ENCODE measurements at regions not wholly inside any gene's neighbourhood (a gene's known extent, or its start where the extent isn't known, plus 50 kb on each side); places are given as distances from the start of the nearest gene placed in this dataset.

GRCh38 chr2:18674309-18674708, 84.9 kb upstream of the NT5C1B start:
- Histone ChIP-seq H3K4me3 (ENCODE audit: low read length) (no peak overlapping the region), H3K27me3 (ENCODE audit: low read depth, low read length) (no peaks in the 10 kb centered on the region), H4K20me1 (ENCODE audit: insufficient read depth, low read length) (no peaks in the 10 kb centered on the region), H3K9me3 (ENCODE audit: insufficient read depth, low read length) (no peaks in the 10 kb centered on the region), H3K9ac (ENCODE audit: low read length) (no peak overlapping the region), H3K4me2 (ENCODE audit: low read length) (no peak overlapping the region), H3K36me3 (replicated peaks; ENCODE audit: low read depth, low read length) (no peaks in the 10 kb centered on the region), H3K4me1 (ENCODE audit: low read length) (no peaks in the 10 kb centered on the region), H3K27ac (ENCODE audit: low read length) (no peak overlapping the region), H2AFZ (ENCODE audit: low read depth, low read length) (no peak overlapping the region), H3K79me2 (ENCODE audit: low read length) (no peaks in the 10 kb centered on the region)
- TF ChIP-seq CTCF (IDR thresholded peaks at IDR 0.05; ENCODE audit: low read depth, low read length) (no peak), EZH2phosphoT487 (IDR thresholded peaks at IDR 0.05; ENCODE audit: low read depth) (no peak)

DNA sequence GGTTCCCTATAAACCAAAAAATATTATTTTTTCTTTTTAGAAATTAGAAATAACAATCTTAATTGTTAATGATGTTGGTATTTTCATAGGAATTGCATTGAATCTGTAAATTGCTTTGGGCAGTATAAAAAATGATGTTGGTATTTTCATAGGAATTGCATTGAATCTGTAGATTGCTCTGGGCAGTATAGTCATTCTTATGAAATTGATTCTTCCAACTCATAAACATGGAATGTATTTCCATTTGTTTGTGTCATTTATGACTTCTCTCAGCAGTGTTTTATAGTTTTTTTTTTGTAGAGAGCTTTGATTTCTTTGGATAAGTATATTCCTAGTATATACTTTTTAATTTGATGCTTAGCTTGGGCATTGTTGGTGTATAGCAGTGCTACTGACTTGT, 82.0 kb upstream of the NT5C1B start:
- Histone ChIP-seq H4K20me1 (ENCODE audit: insufficient read depth, low read length) (no peaks in the 10 kb centered on the region), H3K36me3 (replicated peaks; ENCODE audit: low read depth, low read length) (no peaks in the 10 kb centered on the region), H3K4me1 (ENCODE audit: low read length) (no peaks in the 10 kb centered on the region), H3K9me3 (ENCODE audit: insufficient read depth, low read length) (no peaks in the 10 kb centered on the region), H3K9ac (ENCODE audit: low read length) (no peak overlapping the region), H3K27ac (ENCODE audit: low read length) (no peak overlapping the region), H3K4me2 (ENCODE audit: low read length) (no peak overlapping the region), H3K79me2 (ENCODE audit: low read length) (no peaks in the 10 kb centered on the region), H3K27me3 (ENCODE audit: low read depth, low read length) (no peaks in the 10 kb centered on the region), H3K4me3 (ENCODE audit: low read length) (no peak overlapping the region), H2AFZ (ENCODE audit: low read depth, low read length) (no peak overlapping the region)
- TF ChIP-seq CTCF (IDR thresholded peaks at IDR 0.05; ENCODE audit: low read depth, low read length) (no peak), EZH2phosphoT487 (IDR thresholded peaks at IDR 0.05; ENCODE audit: low read depth) (no peak)

- H3K27ac ChIP-seq (ENCODE audit: low read length) = no peak overlapping the region
- H2AFZ ChIP-seq (ENCODE audit: low read depth, low read length) = no peak overlapping the region
- no peaks in the 10 kb centered on the region for H3K4me1 ChIP-seq (ENCODE audit: low read length)
- H3K36me3 ChIP-seq (replicated peaks; ENCODE audit: low read depth, low read length) = no peaks in the 10 kb centered on the region
- no peaks in the 10 kb centered on the region for H3K79me2 ChIP-seq (ENCODE audit: low read length)
- H3K9ac ChIP-seq (ENCODE audit: low read length) = no peak overlapping the region
- no peak overlapping the region for H3K4me2 ChIP-seq (ENCODE audit: low read length)
- no peaks in the 10 kb centered on the region for H4K20me1 ChIP-seq (ENCODE audit: insufficient read depth, low read length)
- no peak for TF ChIP-seq CTCF (IDR thresholded peaks at IDR 0.05; ENCODE audit: low read depth, low read length)
- TF ChIP-seq EZH2phosphoT487 (IDR thresholded peaks at IDR 0.05; ENCODE audit: low read depth) = no peak
- no peak overlapping the region for H3K4me3 ChIP-seq (ENCODE audit: low read length)
- no peaks in the 10 kb centered on the region for H3K9me3 ChIP-seq (ENCODE audit: insufficient read depth, low read length)
- H3K27me3 ChIP-seq (ENCODE audit: low read depth, low read length) = no peaks in the 10 kb centered on the region
Measured at GRCh38 chr2:18668221-18668620, 78.9 kb upstream of the NT5C1B start.

GRCh38 chr2:18664421-18664820, 75.1 kb upstream of the NT5C1B start:
- Histone ChIP-seq H4K20me1 (ENCODE audit: insufficient read depth, low read length) (no peaks in the 10 kb centered on the region), H3K4me1 (ENCODE audit: low read length) (no peaks in the 10 kb centered on the region), H3K4me2 (ENCODE audit: low read length) (no peak overlapping the region), H3K79me2 (ENCODE audit: low read length) (no peaks in the 10 kb centered on the region), H3K36me3 (replicated peaks; ENCODE audit: low read depth, low read length) (no peaks in the 10 kb centered on the region), H2AFZ (ENCODE audit: low read depth, low read length) (no peak overlapping the region), H3K27me3 (ENCODE audit: low read depth, low read length) (no peaks in the 10 kb centered on the region), H3K27ac (ENCODE audit: low read length) (no peak overlapping the region), H3K9me3 (ENCODE audit: insufficient read depth, low read length) (no peaks in the 10 kb centered on the region), H3K4me3 (ENCODE audit: low read length) (no peak overlapping the region), H3K9ac (ENCODE audit: low read length) (no peak overlapping the region)
- TF ChIP-seq EZH2phosphoT487 (IDR thresholded peaks at IDR 0.05; ENCODE audit: low read depth) = no peak
- no peak for TF ChIP-seq CTCF (IDR thresholded peaks at IDR 0.05; ENCODE audit: low read depth, low read length)
